Ishikawa (cell line): ENCODE measurements at regions not wholly inside any gene's neighbourhood (a gene's known extent, or its start where the extent isn't known, plus 50 kb on each side); places are given as distances from the start of the nearest gene placed in this dataset.

Experiments
- CEBPB ChIP-seq: IDR thresholded peaks from 2 replicates; pipeline ENCODE4 v1.6.1; 2012
- CREB1 ChIP-seq: IDR thresholded peaks from 2 replicates; pipeline ENCODE4 v1.6.1; 2012; ENCODE audit warnings: low read depth
- EGR1 ChIP-seq: IDR thresholded peaks from 2 replicates; pipeline ENCODE4 v1.6.1; 2012
- EP300 ChIP-seq: IDR thresholded peaks from 2 replicates; pipeline ENCODE4 v1.6.1; 2012; ENCODE audit warnings: borderline replicate concordance
- FOXM1 ChIP-seq: IDR thresholded peaks from 2 replicates; pipeline ENCODE4 v1.6.1; 2012; ENCODE audit warnings: low read depth, borderline replicate concordance
- NFIC ChIP-seq: IDR thresholded peaks from 2 replicates; pipeline ENCODE4 v1.6.1; 2012
- RAD21 ChIP-seq: IDR thresholded peaks from 2 replicates; pipeline ENCODE4 v1.6.1; 2012; ENCODE audit warnings: low read depth
- TAF1 ChIP-seq: IDR thresholded peaks from 2 replicates; pipeline ENCODE4 v1.6.1; 2012; ENCODE audit warnings: low read depth, mild to moderate bottlenecking
- TCF12 ChIP-seq: IDR thresholded peaks from 2 replicates; pipeline ENCODE4 v1.6.1; 2012; ENCODE audit warnings: low read depth
- TEAD4 ChIP-seq: IDR thresholded peaks from 2 replicates; pipeline ENCODE4 v1.6.1; 2012
- YY1 ChIP-seq: IDR thresholded peaks from 2 replicates; pipeline ENCODE4 v1.6.1; 2012; ENCODE audit warnings: low read depth
- ZBTB7A ChIP-seq: IDR thresholded peaks from 2 replicates; pipeline ENCODE4 v1.6.1; 2012; ENCODE audit warnings: low read depth
- TF ChIP-seq, protein P1 (sequence below): IDR thresholded peaks from 2 replicates; pipeline ENCODE4 v1.6.1; 2012
- TF ChIP-seq, protein P2 (sequence below): IDR thresholded peaks from 2 replicates; pipeline ENCODE4 v1.6.1; 2012
- TF ChIP-seq, protein P3 (sequence below): IDR thresholded peaks from 2 replicates; pipeline ENCODE4 v1.6.1; 2012; ENCODE audit warnings: low read depth, mild to moderate bottlenecking

DNA sequence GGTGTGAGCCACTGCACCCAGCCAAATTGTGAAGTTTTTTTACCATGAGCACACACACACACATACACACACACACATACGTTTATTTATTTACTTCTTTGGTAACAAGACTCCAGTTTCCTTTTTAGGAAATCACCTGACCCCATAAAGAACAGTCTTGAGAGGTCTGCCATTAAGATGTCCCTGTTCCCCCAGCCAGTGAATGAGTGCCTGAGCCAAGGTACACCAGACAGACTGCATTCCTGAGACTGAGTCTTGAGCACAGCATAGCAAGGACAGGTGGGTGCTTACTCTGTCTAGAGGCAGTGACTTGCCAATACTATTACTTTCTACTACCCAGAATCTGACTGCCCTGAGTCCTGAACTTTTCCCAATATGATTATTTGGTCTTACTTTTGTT lies 167.2 kb upstream of the SATB2 start:
- TF ChIP-seq TEAD4 (peak; percentile 25; the same call in 1 of the 2 replicates), ZBTB7A (no peak)

DNA sequence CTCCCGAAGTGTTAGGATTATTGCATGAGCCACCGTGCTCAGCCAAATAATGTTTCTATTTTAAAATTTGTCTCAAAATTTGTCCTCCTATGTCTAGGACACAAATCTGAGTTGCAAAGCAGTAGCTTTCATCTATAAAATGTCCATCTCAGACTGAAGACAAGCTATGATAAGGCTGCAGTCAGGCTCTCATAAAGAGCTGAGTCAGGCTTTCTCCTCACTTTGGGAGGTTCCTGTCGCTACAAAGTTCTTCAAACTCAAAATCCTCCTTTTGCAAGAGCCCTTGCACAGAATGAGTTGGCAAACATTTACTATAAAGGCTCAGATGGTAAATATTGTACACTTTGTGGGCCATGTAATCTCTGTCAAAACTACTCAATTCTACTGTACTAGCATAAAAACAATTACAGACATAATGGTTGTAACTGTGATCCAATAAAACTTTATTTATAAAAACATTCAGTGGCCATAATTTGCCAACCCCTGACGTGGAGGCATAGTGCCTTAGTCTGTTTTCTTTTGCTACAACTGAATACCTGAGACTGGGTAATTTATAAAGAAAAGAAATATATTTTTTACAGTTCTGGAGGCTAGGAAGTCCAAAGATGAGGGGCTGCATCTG lies 154.9 kb upstream of the SATB2 start:
- no peak for TF ChIP-seq EP300
- TF ChIP-seq, protein P1, sequence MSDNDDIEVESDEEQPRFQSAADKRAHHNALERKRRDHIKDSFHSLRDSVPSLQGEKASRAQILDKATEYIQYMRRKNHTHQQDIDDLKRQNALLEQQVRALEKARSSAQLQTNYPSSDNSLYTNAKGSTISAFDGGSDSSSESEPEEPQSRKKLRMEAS: no peak
- TF ChIP-seq NFIC: no peak
- TF ChIP-seq, protein P2, sequence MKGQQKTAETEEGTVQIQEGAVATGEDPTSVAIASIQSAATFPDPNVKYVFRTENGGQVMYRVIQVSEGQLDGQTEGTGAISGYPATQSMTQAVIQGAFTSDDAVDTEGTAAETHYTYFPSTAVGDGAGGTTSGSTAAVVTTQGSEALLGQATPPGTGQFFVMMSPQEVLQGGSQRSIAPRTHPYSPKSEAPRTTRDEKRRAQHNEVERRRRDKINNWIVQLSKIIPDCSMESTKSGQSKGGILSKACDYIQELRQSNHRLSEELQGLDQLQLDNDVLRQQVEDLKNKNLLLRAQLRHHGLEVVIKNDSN: no peak
- TF ChIP-seq TAF1: no peak
- TF ChIP-seq, protein P3, sequence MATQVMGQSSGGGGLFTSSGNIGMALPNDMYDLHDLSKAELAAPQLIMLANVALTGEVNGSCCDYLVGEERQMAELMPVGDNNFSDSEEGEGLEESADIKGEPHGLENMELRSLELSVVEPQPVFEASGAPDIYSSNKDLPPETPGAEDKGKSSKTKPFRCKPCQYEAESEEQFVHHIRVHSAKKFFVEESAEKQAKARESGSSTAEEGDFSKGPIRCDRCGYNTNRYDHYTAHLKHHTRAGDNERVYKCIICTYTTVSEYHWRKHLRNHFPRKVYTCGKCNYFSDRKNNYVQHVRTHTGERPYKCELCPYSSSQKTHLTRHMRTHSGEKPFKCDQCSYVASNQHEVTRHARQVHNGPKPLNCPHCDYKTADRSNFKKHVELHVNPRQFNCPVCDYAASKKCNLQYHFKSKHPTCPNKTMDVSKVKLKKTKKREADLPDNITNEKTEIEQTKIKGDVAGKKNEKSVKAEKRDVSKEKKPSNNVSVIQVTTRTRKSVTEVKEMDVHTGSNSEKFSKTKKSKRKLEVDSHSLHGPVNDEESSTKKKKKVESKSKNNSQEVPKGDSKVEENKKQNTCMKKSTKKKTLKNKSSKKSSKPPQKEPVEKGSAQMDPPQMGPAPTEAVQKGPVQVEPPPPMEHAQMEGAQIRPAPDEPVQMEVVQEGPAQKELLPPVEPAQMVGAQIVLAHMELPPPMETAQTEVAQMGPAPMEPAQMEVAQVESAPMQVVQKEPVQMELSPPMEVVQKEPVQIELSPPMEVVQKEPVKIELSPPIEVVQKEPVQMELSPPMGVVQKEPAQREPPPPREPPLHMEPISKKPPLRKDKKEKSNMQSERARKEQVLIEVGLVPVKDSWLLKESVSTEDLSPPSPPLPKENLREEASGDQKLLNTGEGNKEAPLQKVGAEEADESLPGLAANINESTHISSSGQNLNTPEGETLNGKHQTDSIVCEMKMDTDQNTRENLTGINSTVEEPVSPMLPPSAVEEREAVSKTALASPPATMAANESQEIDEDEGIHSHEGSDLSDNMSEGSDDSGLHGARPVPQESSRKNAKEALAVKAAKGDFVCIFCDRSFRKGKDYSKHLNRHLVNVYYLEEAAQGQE: no peak
- TF ChIP-seq TCF12: no peak
- no peak for TF ChIP-seq EGR1
- no peak for TF ChIP-seq TEAD4
- TF ChIP-seq CREB1: no peak
- no peak for TF ChIP-seq RAD21
- no peak for TF ChIP-seq YY1
- no peak for TF ChIP-seq CEBPB
- TF ChIP-seq ZBTB7A: no peak
- TF ChIP-seq FOXM1: no peak

DNA sequence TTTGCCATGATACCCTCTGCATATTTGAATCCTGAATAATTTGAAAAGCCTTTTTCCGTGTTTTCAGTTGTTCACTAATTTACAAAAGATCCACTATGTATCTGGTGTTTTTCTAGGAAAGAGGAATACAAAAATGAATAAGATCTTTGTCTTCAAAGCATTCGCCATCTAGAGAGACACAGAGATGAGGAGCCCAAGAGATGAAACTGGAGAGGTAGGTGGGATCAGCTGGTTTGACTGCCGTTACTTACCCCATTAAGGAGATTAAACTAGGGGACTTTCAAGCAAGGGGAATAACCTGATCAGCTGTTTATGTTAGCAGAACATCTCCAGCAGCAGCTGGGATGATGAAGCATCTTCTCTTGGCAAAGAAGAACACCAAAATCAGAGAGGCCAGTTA lies 150.2 kb upstream of the SATB2 start:
- TF ChIP-seq CREB1: no peak
- TF ChIP-seq, protein P2: no peak
- no peak for TF ChIP-seq TCF12
- no peak for TF ChIP-seq EGR1
- TF ChIP-seq TAF1: no peak
- TF ChIP-seq TEAD4: no peak
- TF ChIP-seq ZBTB7A: no peak
- no peak for TF ChIP-seq NFIC
- TF ChIP-seq, protein P1: no peak
- no peak for TF ChIP-seq EP300
- no peak for TF ChIP-seq FOXM1
- TF ChIP-seq RAD21: no peak
- TF ChIP-seq, protein P3: no peak
- TF ChIP-seq CEBPB: no peak
- no peak for TF ChIP-seq YY1

DNA sequence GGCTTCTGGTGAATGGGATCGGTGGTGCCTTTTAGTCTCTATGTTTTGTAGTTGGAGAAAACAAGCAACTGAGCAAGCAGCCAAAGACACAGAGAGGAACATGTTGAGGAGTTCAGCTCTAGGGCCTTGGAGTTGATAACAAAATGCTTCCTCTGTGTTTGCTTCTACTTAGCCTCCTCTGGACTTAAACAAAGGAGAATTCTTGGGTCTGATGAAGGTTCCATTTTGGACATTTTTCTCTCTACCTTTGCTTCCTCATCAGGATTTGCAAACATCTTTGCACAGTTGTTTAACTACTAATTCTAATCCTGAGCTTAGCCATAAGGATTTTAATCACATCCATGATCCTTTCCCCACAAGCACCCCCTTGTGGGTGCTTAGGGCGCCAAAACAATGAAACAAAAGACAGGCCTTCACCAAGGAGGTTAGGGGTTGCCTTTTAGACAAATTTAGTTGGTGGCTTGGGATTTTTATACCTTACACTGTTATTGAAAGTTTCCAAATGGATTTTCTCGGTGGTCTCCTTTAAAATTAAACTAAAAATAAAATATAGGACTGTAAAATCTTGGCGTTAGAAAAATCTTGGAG lies 148.5 kb upstream of the SATB2 start:
- TF ChIP-seq CREB1 (no peak), EP300 (no peak), TCF12 (no peak), EGR1 (no peak), ZBTB7A (no peak), FOXM1 (no peak), TEAD4 (no peak)
- TF ChIP-seq, protein P1: no peak
- TF ChIP-seq, protein P2: no peak

DNA sequence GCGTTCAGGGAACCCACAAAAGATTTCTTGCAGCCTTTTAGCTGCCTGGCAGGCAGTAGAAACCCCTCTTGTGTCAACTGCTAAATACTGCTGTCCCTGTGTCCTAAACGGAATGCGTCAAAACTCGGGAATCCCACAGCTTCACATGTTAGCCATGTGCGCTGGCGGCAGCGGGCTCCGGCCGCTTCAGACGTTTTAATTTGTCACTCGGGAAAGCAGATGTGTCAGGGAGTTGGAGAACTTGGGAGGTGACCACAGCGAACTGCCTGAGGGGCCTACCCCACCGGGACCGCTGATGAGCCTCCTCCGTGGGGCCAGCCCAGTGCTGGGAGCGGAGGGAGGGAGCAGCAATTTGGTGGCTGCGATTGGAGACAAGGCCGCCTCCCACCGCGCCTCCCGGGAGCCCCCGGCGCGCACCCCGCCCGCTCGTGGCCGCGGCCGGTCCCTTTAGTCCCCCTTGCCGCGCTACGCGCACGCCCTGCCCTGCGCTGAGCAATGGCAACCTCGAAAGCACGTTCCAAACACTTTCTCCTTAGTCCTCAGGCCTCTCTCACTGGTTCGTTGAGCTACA lies 146.1 kb upstream of the SATB2 start:
- no peak for TF ChIP-seq EGR1
- TF ChIP-seq EP300: no peak
- TF ChIP-seq TEAD4: no peak
- TF ChIP-seq YY1: no peak
- TF ChIP-seq RAD21: no peak
- TF ChIP-seq ZBTB7A: no peak
- TF ChIP-seq TAF1: no peak
- TF ChIP-seq, protein P2: no peak
- no peak for TF ChIP-seq NFIC
- TF ChIP-seq, protein P1: no peak
- TF ChIP-seq CEBPB: no peak
- no peak for TF ChIP-seq FOXM1
- TF ChIP-seq TCF12: no peak
